GM19025 (cell line): ENCODE measurements at regions not wholly inside any gene's neighbourhood (a gene's known extent, or its start where the extent isn't known, plus 50 kb on each side); places are given as distances from the start of the nearest gene placed in this dataset.

Experiments used
- ATAC-seq: cut with Tn5 transposase; IDR thresholded peaks from one replicate; pipeline ENCODE4 v1.9.1; 2021; ENCODE audit warnings: mild to moderate bottlenecking, low read depth, moderate library complexity; ENCODE audit not compliant: unreplicated experiment

- no peak for ATAC-seq
These were observed 118.3 kb upstream of the DSEL start for GRCh38 chr18:67634631-67635338.

DNA sequence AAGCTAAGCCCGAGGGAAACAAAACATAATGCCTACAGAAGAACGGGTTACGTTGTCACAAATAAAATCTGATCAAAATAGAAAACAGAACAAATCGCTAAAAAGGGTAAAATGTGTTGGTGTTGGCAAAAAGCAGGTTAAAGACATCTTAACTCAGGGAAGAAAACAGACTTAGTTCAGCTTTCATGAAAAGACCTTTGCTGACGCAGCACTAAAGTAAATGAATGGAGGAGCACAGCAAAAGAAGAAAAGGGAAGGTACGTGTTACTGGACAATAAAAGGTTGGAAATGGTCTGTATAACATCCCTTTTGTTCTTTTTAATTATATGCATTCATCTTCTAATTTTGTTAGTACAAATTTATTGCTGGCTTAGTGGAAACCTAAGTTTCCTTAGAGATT lies 117.4 kb upstream of the DSEL start:
- ATAC-seq: no peak

- ATAC-seq: no peak
These were observed 105.4 kb upstream of the DSEL start for GRCh38 chr18:67621906-67622305.

DNA sequence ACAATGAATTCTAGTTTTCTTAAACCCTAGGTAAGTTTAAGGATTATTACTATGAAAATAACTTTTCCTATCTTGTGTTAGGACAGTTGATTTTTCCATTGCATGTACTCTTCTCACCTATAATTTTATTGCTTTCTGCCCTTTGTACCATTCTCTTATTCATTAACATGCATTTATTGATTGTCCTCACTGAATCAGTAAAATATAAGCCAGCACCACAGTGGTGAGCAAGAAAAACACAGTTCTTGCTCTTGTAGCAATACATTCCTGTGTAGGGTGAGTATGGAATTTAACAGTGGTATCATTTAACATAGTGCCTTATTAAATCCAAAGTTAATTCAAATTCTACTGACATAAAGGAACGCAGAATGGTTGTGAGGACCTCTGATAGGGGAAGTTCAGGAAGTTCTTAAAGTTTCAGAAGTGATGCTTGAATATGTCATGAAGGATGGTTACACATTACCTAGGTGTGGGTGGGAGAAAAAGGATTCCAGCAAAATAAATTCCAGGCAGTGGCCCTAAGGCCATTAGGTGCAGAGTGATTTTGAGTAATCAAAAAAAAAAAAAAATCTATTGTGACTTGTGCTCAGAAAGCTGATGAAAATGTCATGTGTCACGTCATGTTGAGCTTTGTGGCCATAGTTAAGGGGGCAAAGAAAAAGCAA lies 104.7 kb upstream of the DSEL start:
- no peak for ATAC-seq

- ATAC-seq: no peak
These were observed 101.5 kb upstream of the DSEL start for GRCh38 chr18:67618061-67618460.

- no peak for ATAC-seq
These were observed 99.4 kb upstream of the DSEL start for GRCh38 chr18:67615876-67616275.

GRCh38 chr18:67613731-67614130 lies 97.2 kb upstream of the DSEL start:
- no peak for ATAC-seq

DNA sequence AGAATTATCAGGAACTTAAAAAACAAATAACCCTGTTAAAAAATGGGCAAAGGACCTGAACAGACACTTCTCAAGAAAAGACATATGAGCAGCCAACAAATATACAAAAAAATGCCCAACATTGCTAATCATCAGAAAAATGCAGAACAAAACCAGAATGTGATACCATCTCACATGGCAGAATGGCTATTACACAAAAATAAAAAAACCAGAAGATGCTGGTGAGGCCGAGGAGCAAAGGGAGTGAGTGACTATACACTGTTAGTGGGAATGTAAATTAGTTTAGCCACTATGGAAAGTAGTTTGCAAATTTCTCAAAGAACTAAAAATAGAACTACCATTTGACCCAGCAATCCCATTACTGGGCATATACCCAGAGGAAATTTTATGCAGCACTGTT lies 95.8 kb upstream of the DSEL start:
- ATAC-seq: no peak

DNA sequence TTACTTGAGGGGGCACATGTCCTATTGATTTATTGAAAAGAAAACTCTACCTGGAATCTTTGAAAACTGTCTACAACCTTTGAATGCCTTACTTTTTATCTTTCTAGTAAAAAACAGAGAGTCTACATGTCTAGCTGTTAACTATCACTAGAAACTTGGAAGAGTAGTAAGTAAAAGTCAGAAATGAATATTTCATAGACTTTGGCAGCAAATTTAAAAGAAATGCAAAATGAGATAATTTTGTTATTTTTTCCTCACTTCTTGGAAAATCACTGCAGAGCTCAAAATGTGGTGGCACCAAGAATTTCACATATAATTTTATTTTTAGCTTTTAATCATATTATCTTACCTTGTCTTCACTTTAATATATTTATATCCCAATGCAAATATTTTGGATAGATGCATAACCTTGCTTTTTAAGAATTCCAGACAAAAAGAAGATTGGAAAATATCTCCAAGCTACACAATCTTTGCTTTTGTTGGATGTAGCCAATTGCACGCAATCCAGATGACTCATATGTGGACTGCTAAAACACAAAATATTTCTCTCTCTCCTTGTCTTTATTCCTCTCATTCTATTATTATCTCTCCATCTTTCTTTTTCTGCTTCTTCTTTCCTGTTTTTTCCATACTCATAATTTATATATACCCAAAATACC lies 92.2 kb upstream of the DSEL start:
- ATAC-seq: no peak

DNA sequence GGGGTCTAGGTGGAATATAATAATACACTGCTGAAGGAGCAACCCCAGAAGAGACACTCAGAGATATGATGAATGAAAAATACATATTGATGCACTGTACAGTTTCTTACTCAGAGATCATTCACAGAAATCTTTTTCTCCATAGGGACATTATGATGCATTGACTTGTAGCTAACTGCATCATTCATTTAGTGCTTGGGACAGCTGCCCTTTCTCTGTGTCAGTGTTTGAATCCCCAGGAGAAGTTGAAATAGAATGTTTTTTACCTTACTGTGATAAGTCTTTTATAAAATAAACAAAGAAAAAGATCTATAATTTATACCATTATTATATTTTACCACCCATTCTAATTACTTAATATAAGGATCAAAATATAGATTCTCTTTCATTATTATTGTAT lies 91.7 kb upstream of the DSEL start:
- no peak for ATAC-seq

DNA sequence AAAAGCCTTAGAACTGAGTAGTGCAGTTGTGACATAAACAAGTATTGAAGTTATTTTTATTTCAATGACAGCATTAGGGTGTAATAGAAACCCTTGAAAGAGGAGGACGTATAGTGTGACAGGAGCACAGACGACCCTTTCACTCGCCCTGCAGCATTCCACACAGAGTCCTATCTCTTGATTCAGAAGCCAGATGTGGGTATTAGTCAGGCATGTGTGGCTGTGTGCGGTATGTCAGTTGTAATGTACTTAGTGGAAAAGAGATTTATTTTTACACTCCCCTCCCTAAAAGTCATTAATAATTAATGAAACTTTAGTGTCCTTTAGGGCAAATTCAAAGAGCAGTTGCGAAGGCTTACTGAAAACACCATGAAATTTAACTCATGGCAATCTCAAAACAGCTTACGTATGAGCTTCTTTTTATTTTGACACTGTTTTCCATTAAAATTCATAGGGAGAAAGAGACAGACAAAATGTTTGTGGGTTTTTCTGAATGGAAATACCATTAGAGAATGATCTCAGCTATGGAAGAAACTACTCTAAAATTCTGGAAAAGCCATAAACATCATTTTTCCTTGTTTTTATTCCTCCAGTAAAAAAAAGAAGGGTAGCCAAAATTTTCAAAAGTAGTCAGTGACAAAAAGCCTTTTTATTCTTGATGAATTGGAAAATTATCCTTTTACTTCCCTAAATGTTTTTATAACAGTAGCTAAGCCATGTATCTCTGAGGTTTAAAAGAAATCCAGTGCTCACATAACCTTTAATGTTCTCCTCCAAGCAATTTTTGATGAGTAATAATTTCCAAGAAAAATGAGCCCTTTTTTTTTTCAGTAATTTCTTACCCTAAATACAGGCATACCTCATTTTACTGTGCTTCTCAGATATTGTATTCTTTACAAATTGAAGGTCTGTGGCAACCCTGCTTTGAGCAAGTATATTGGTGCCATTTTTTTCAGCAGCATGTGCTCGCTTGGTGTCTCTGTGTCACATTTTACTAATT lies 84.0 kb upstream of the DSEL start:
- ATAC-seq: no peak

- no peak for ATAC-seq
These were observed 82.8 kb upstream of the DSEL start for GRCh38 chr18:67599277-67599676.

- no peak for ATAC-seq
These were observed 81.2 kb upstream of the DSEL start for GRCh38 chr18:67597759-67598158.

- no peak for ATAC-seq
These were observed 79.5 kb upstream of the DSEL start for GRCh38 chr18:67596003-67596402.

DNA sequence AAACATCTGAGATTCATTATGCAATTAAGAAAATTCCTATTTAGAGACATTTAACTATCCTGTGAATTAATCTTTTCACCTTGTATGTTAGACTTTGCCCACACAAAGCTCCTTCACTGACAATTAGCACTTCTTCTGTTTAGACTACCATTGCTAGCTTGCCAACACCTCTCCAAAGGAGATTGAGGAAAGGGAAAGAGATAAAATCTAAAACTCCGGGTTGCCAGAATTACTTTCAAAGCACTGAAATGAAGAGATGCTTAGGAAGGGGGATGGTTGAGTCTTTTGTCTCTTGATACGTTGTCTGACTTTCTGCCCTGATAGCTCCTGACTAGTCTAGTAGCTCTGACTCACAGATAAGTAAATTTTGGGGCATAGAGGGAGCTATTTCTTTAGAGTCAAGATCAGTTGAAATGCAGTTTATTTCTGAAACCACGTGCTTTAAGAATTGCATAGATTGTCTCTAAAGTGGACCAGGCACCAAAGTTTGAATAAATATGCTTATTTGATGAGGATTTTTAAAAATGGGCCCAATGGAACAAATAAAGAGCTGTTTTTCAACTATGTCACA lies 74.1 kb upstream of the DSEL start:
- ATAC-seq: no peak

GRCh38 chr18:67589325-67589724 lies 72.8 kb upstream of the DSEL start:
- no peak for ATAC-seq

DNA sequence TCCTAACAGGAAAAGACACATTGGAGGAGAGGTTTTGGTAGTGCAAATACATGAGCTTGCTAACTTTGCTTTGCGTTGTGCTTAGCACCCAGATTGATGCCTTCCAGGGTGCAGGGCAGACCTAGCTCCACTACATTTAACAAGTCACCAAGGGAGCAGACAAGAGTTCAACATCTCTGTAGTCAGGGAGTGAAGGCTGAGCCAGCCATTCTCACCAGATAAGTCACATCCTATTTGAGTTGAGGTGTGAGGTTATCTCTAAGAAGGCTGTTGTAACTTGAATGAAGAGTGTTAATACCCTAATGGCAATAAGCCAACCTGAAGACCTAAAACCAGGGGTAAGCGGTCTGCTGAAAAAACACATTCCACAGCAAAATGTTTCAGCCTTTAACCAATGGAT lies 69.6 kb upstream of the DSEL start:
- ATAC-seq: no peak

- no peak for ATAC-seq
These were observed 67.1 kb upstream of the DSEL start for GRCh38 chr18:67583621-67584020.

GRCh38 chr18:67582488-67582887 lies 66.0 kb upstream of the DSEL start:
- ATAC-seq: no peak

- no peak for ATAC-seq
These were observed 64.7 kb upstream of the DSEL start for GRCh38 chr18:67581178-67581577.
